SK-N-MC (cell line): ENCODE measurements at regions not wholly inside any gene's neighbourhood (a gene's known extent, or its start where the extent isn't known, plus 50 kb on each side); places are given as distances from the start of the nearest gene placed in this dataset.

ENCODE experiments used
- EZH2 ChIP-seq: fragments of 200-600 bp; sonication (generic); IDR thresholded peaks from one replicate; pipeline ENCODE4 v1.6.1; 2017; ENCODE audit warnings: antibody characterized with exemption
- FOXP2 ChIP-seq: optimal IDR thresholded peaks from 2 replicates; pipeline ENCODE3; 2011; ENCODE audit warnings: mild to moderate bottlenecking, moderate library complexity; ENCODE audit not compliant: insufficient read depth; ENCODE audit errors: extremely low read length, control extremely low read depth
- POLR2AphosphoS5 ChIP-seq: IDR thresholded peaks from 2 replicates; pipeline ENCODE4 v1.6.1; 2012; ENCODE audit warnings: mild to moderate bottlenecking, low read depth, low read length, borderline replicate concordance

DNA sequence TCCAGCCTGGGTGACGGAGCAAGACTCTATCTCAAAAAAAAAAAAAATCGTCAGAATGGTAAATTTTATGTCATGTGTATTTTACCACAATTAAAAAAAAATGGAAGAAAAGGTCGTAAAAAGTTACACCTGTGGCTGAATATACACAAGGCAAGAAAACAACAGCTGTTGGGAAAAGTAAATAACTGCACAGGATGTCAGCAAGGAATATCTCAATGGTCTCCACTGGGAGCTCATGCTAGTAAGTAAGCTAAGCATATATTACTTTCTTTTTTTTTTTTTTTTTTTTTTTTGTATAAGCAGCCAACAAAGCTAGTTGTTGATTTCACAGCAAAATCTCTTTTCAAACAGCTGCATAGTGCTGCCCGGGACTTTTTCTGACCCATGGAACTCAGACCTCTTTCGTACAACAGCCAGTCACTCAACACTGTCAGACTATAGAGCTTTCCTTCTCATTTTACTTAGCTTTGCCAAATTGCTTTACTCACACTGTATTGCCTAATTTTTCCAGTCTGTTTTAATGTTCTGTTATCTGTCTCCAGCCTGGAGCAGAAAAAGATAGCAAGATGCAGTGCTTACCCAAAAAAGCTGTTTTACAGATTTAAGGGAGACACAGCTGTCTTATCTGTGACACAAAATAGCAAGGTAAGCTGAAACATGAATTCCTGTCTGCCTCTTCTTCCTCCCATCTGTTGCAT lies 175.9 kb downstream of the ENC1 start:
- no peak for TF ChIP-seq EZH2
- TF ChIP-seq POLR2AphosphoS5, result no peak
- TF ChIP-seq FOXP2, result no peak
